OCI-LY1 (cell line): ENCODE measurements at regions not wholly inside any gene's neighbourhood (a gene's known extent, or its start where the extent isn't known, plus 50 kb on each side); places are given as distances from the start of the nearest gene placed in this dataset.

Experiments
- EZH2 ChIP-seq: fragments of 200-600 bp; sonication (generic), shearing (Covaris generic); IDR thresholded peaks from 2 replicates; pipeline ENCODE4 v1.8.0; 2017; ENCODE audit warnings: borderline replicate concordance, mixed run types, mild to moderate bottlenecking, antibody characterized with exemption, low read length, moderate library complexity, mixed read lengths
- TF ChIP-seq, protein P1 (sequence below): fragments of 200-600 bp; sonication (generic), shearing (Covaris generic); IDR thresholded peaks from 2 replicates; pipeline ENCODE4 v1.5.1; 2017; ENCODE audit warnings: mild to moderate bottlenecking, antibody characterized with exemption, low read length, moderate library complexity, mixed read lengths

GRCh38 chr2:21392649-21393048 lies 268.9 kb downstream of the TDRD15 start:
- TF ChIP-seq EZH2 = no peak
- TF ChIP-seq, protein P1, sequence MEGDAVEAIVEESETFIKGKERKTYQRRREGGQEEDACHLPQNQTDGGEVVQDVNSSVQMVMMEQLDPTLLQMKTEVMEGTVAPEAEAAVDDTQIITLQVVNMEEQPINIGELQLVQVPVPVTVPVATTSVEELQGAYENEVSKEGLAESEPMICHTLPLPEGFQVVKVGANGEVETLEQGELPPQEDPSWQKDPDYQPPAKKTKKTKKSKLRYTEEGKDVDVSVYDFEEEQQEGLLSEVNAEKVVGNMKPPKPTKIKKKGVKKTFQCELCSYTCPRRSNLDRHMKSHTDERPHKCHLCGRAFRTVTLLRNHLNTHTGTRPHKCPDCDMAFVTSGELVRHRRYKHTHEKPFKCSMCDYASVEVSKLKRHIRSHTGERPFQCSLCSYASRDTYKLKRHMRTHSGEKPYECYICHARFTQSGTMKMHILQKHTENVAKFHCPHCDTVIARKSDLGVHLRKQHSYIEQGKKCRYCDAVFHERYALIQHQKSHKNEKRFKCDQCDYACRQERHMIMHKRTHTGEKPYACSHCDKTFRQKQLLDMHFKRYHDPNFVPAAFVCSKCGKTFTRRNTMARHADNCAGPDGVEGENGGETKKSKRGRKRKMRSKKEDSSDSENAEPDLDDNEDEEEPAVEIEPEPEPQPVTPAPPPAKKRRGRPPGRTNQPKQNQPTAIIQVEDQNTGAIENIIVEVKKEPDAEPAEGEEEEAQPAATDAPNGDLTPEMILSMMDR = no peak
